ENCODE measurements at regions not wholly inside any gene's neighbourhood (a gene's known extent, or its start where the extent isn't known, plus 50 kb on each side); places are given as distances from the start of the nearest gene placed in this dataset.

GRCh38 chr10:65408401-65408800, 1517.4 kb upstream of the LRRTM3 start:
- no peak for DNase-seq
- Histone ChIP-seq H3K27me3 (no peaks in the 10 kb centered on the region), H3K4me3 (no peak overlapping the region), H3K36me3 (no peaks in the 10 kb centered on the region), H3K4me1 (no peaks in the 10 kb centered on the region), H3K9me3 (no peaks in the 10 kb centered on the region), H3K27ac (no peak overlapping the region)
- intact Hi-C loops (cut with DNase I) = no loop called here
- WGBS, 2 donors = 69 to 94% methylated on average over 2 of the region's 2 CpGs
- no peak for TF ChIP-seq POLR2AphosphoS5 (IDR thresholded peaks at IDR 0.05)
- no peak for TF ChIP-seq POLR2A (IDR thresholded peaks at IDR 0.05)
- TF ChIP-seq CTCF (IDR thresholded peaks at IDR 0.05) = no peak
- no peak for TF ChIP-seq EP300 (IDR thresholded peaks at IDR 0.05)

- Histone ChIP-seq H3K9me3 (no peaks in the 10 kb centered on the region), H3K4me3 (no peak overlapping the region), H3K27me3 (no peaks in the 10 kb centered on the region), H3K4me1 (no peaks in the 10 kb centered on the region), H3K27ac (no peak overlapping the region), H3K36me3 (no peaks in the 10 kb centered on the region)
- WGBS, 2 donors = 95 to 97% methylated on average over 2 of the region's 2 CpGs
- no peak for DNase-seq
- TF ChIP-seq CTCF (IDR thresholded peaks at IDR 0.05) = no peak
- no peak for TF ChIP-seq EP300 (IDR thresholded peaks at IDR 0.05)
- no peak for TF ChIP-seq POLR2AphosphoS5 (IDR thresholded peaks at IDR 0.05)
- TF ChIP-seq POLR2A (IDR thresholded peaks at IDR 0.05) = no peak
- intact Hi-C loops (cut with DNase I) = no loop called here
These were observed 1512.8 kb upstream of the LRRTM3 start for GRCh38 chr10:65413001-65413400.

GRCh38 chr10:65415318-65415717, 1510.5 kb upstream of the LRRTM3 start:
- H3K27ac ChIP-seq = no peak overlapping the region
- no peak overlapping the region for H3K4me3 ChIP-seq
- H3K9me3 ChIP-seq = no peaks in the 10 kb centered on the region
- no peaks in the 10 kb centered on the region for H3K36me3 ChIP-seq
- no peaks in the 10 kb centered on the region for H3K4me1 ChIP-seq
- no peak for DNase-seq
- no peaks in the 10 kb centered on the region for H3K27me3 ChIP-seq
- intact Hi-C loops (cut with DNase I) = no loop called here
- TF ChIP-seq POLR2A (IDR thresholded peaks at IDR 0.05) (no peak), CTCF (IDR thresholded peaks at IDR 0.05) (no peak), EP300 (IDR thresholded peaks at IDR 0.05) (no peak), POLR2AphosphoS5 (IDR thresholded peaks at IDR 0.05) (no peak)

GRCh38 chr10:65416094-65416493, 1509.7 kb upstream of the LRRTM3 start:
- 80 to 86% methylated on average over 1 of the region's 1 CpG for WGBS, 2 donors
- no peaks in the 10 kb centered on the region for H3K9me3 ChIP-seq

GRCh38 chr10:65419629-65420028, 1506.2 kb upstream of the LRRTM3 start:
- Histone ChIP-seq H3K27ac (no peak overlapping the region), H3K4me1 (no peaks in the 10 kb centered on the region), H3K27me3 (no peaks in the 10 kb centered on the region), H3K36me3 (no peaks in the 10 kb centered on the region), H3K9me3 (no peaks in the 10 kb centered on the region), H3K4me3 (no peak overlapping the region)
- 49 to 69% methylated on average over 2 of the region's 2 CpGs for WGBS, 2 donors
- TF ChIP-seq CTCF (IDR thresholded peaks at IDR 0.05) (no peak), POLR2A (IDR thresholded peaks at IDR 0.05) (no peak), EP300 (IDR thresholded peaks at IDR 0.05) (no peak), POLR2AphosphoS5 (IDR thresholded peaks at IDR 0.05) (no peak)
- intact Hi-C loops (cut with DNase I) = no loop called here
- no peak for DNase-seq

More at GRCh38 chr10:65416094-65416493, 1509.7 kb upstream of the LRRTM3 start:
- Histone ChIP-seq H3K36me3 (no peaks in the 10 kb centered on the region), H3K27ac (no peak overlapping the region), H3K27me3 (no peaks in the 10 kb centered on the region), H3K4me3 (no peak overlapping the region), H3K4me1 (no peaks in the 10 kb centered on the region)
- DNase-seq = no peak
- TF ChIP-seq POLR2AphosphoS5 (IDR thresholded peaks at IDR 0.05) (no peak), POLR2A (IDR thresholded peaks at IDR 0.05) (no peak)
- intact Hi-C loops (cut with DNase I) = no loop called here
